Stomach (tissue), 4 donors: ENCODE measurements at regions not wholly inside any gene's neighbourhood (a gene's known extent, or its start where the extent isn't known, plus 50 kb on each side); places are given as distances from the start of the nearest gene placed in this dataset.

Source experiments
- EP300 ChIP-seq: sonication (generic); formaldehyde crosslinking; IDR thresholded peaks from one replicate; pipeline ENCODE4 v1.6.1; 2017; ENCODE audit warnings: antibody characterized with exemption
- POLR2A ChIP-seq, 4 donors: fragments of 450-650 bp; IDR thresholded peaks; one replicate each; pipeline ENCODE4 v1.6.1; 2016; ENCODE audit warnings: antibody characterized with exemption in 4 of 4, control low read depth in 2 of 4, mild to moderate bottlenecking in 1 of 4, moderate library complexity in 1 of 4
- POLR2AphosphoS5 ChIP-seq, 3 donors: sonication (generic); formaldehyde crosslinking; IDR thresholded peaks; one replicate each; pipeline ENCODE4 v1.6.1; 2016; ENCODE audit warnings: antibody characterized with exemption in 3 of 3
- TF ChIP-seq, protein P1 (sequence below), 7 experiments: fragments of 450-650 bp in 4 of 7; fragments of 200-600 bp in 3 of 7; sonication (generic) in 3 of 7; IDR thresholded peaks; one replicate each; pipeline ENCODE4 v1.5.1; 2016 to 2019; ENCODE audit warnings: antibody characterized with exemption in 7 of 7, control low read depth in 2 of 7, mild to moderate bottlenecking in 1 of 7

DNA sequence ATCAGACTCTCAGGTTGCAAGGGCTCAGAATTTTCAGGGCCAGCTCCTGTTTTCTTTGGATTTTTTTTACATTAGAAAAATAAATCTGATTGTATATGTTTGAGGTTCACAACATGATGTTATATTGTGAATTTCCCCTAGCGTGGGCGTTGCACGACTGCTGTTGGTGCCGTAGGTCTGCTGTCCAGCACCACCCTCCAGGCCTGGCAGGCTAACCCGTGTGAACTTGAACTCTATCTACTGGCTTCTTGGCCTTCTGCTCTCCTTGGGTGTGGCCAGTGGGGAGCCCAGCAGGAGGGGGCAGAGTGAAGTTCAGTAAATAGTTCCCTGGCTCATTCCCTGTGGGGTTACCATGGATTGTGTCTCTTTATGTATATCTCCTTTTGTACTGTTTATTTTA lies 80.5 kb upstream of the RORA start:
- no peak for TF ChIP-seq POLR2A (IDR thresholded peaks at IDR 0.05)
- TF ChIP-seq, protein P1, sequence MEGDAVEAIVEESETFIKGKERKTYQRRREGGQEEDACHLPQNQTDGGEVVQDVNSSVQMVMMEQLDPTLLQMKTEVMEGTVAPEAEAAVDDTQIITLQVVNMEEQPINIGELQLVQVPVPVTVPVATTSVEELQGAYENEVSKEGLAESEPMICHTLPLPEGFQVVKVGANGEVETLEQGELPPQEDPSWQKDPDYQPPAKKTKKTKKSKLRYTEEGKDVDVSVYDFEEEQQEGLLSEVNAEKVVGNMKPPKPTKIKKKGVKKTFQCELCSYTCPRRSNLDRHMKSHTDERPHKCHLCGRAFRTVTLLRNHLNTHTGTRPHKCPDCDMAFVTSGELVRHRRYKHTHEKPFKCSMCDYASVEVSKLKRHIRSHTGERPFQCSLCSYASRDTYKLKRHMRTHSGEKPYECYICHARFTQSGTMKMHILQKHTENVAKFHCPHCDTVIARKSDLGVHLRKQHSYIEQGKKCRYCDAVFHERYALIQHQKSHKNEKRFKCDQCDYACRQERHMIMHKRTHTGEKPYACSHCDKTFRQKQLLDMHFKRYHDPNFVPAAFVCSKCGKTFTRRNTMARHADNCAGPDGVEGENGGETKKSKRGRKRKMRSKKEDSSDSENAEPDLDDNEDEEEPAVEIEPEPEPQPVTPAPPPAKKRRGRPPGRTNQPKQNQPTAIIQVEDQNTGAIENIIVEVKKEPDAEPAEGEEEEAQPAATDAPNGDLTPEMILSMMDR (IDR thresholded peaks at IDR 0.05) = no peak
- no peak for TF ChIP-seq POLR2AphosphoS5 (IDR thresholded peaks at IDR 0.05)
- no peak for TF ChIP-seq EP300
